ENCODE measurements at regions not wholly inside any gene's neighbourhood (a gene's known extent, or its start where the extent isn't known, plus 50 kb on each side); places are given as distances from the start of the nearest gene placed in this dataset.

DNA sequence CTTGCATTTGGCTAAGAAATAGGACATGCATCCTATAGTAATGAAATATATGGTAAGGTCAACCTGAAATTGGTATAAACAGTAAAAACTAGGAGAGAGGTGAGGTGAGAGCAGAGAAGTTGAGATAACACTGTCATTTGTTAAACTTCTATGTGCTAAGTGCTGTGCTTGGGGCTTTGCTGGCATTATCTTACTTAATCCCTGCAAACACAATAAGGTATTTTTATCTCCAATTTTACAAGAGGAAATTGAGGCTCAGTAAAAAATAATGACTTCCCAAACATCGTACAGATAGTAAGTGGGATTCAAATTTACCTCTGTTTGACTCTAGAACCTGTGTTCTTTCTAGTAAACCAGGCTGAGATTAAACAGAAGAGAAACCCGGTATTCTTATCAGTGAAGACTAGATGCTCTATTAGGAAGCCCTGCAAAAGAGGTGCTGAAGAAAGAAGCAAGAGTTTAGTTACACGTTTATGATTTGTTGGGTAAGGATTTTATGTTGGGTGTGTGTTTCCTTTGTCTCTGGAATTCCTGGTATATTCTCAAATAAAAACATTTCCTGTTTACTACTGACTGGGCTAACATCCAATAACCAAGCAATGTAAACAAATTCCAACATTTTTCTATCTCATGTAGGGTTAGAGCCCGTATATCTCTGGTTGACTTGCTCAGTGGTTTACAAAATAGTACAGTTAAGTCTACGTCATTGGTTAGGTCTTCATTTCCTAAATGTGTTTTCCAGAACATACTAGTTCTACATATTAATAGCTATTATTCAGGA lies 137.3 kb upstream of the FNDC3A start:
- TF ChIP-seq POLR2A (IDR thresholded peaks at IDR 0.05; ENCODE audit: low read depth, low read length) (no peak), TAF1 (IDR thresholded peaks at IDR 0.05; ENCODE audit: borderline replicate concordance, low read depth, low read length) (no peak)
